Transverse colon (tissue), 4 donors: ENCODE measurements at regions not wholly inside any gene's neighbourhood (a gene's known extent, or its start where the extent isn't known, plus 50 kb on each side); places are given as distances from the start of the nearest gene placed in this dataset.

Experiments used
- EP300 ChIP-seq: sonication (generic); formaldehyde crosslinking; IDR thresholded peaks from one replicate; pipeline ENCODE4 v1.6.1; 2017; ENCODE audit warnings: antibody characterized with exemption, low read depth
- POLR2A ChIP-seq: fragments of 450-650 bp; IDR thresholded peaks from one replicate; pipeline ENCODE4 v1.6.1; 2016; ENCODE audit warnings: antibody characterized with exemption, mild to moderate bottlenecking, moderate library complexity
- POLR2AphosphoS5 ChIP-seq, 3 donors: sonication (generic); formaldehyde crosslinking; IDR thresholded peaks; one replicate each; pipeline ENCODE4 v1.6.1; 2016; ENCODE audit warnings: antibody characterized with exemption in 3 of 3
- TF ChIP-seq, protein P1 (sequence below), 5 experiments: fragments of 200-600 bp in 3 of 5; fragments of 450-650 bp in 2 of 5; sonication (generic) in 3 of 5; IDR thresholded peaks; 1 replicate in 2 of 5; 2 replicates in 3 of 5; pipeline ENCODE4 v1.5.1; 2016 to 2017; ENCODE audit warnings: antibody characterized with exemption in 5 of 5, inconsistent platforms in 3 of 5, mild to moderate bottlenecking in 2 of 5, moderate library complexity in 1 of 5

DNA sequence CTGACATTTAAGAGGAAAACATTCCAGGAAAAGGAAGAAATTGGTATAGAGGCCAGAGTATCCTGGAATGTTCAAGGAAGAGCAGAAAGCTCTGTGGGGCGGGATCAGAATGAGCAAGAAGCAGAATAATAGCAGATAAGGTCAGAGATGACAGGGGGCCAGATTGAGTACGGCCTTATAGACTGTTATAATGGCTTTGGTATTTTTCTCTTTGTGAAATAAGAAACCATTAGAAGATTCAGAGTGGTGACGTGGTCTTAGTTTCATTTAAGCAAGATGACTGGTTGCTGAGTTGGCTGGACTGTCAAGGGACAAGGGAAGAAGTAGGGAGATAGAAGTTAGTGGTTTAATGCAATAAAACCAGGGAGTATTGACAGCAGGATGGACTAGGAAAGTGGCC lies 218.3 kb upstream of the SOX2 start:
- TF ChIP-seq EP300 (no peak), POLR2AphosphoS5 (IDR thresholded peaks at IDR 0.05) (no peak), POLR2A (no peak)
- TF ChIP-seq, protein P1, sequence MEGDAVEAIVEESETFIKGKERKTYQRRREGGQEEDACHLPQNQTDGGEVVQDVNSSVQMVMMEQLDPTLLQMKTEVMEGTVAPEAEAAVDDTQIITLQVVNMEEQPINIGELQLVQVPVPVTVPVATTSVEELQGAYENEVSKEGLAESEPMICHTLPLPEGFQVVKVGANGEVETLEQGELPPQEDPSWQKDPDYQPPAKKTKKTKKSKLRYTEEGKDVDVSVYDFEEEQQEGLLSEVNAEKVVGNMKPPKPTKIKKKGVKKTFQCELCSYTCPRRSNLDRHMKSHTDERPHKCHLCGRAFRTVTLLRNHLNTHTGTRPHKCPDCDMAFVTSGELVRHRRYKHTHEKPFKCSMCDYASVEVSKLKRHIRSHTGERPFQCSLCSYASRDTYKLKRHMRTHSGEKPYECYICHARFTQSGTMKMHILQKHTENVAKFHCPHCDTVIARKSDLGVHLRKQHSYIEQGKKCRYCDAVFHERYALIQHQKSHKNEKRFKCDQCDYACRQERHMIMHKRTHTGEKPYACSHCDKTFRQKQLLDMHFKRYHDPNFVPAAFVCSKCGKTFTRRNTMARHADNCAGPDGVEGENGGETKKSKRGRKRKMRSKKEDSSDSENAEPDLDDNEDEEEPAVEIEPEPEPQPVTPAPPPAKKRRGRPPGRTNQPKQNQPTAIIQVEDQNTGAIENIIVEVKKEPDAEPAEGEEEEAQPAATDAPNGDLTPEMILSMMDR (IDR thresholded peaks at IDR 0.05): no peak
